Neural cell (in vitro differentiated cells): ENCODE measurements at regions not wholly inside any gene's neighbourhood (a gene's known extent, or its start where the extent isn't known, plus 50 kb on each side); places are given as distances from the start of the nearest gene placed in this dataset.

Source experiments
- TAF1 ChIP-seq: IDR thresholded peaks from 2 replicates; pipeline ENCODE4 v1.6.1; 2012; ENCODE audit warnings: low read depth
- TF ChIP-seq, protein P1 (sequence below): fragments of 450-650 bp; IDR thresholded peaks from 2 replicates; pipeline ENCODE4 v1.5.1; 2014; ENCODE audit warnings: antibody characterized with exemption, mild to moderate bottlenecking, moderate library complexity; ENCODE audit not compliant: poor library complexity, severe bottlenecking

GRCh38 chr1:194466706-194467105 is 1280.3 kb upstream of the B3GALT2 start:
- TF ChIP-seq, protein P1, sequence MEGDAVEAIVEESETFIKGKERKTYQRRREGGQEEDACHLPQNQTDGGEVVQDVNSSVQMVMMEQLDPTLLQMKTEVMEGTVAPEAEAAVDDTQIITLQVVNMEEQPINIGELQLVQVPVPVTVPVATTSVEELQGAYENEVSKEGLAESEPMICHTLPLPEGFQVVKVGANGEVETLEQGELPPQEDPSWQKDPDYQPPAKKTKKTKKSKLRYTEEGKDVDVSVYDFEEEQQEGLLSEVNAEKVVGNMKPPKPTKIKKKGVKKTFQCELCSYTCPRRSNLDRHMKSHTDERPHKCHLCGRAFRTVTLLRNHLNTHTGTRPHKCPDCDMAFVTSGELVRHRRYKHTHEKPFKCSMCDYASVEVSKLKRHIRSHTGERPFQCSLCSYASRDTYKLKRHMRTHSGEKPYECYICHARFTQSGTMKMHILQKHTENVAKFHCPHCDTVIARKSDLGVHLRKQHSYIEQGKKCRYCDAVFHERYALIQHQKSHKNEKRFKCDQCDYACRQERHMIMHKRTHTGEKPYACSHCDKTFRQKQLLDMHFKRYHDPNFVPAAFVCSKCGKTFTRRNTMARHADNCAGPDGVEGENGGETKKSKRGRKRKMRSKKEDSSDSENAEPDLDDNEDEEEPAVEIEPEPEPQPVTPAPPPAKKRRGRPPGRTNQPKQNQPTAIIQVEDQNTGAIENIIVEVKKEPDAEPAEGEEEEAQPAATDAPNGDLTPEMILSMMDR = peak; percentile 12
- no peak for TF ChIP-seq TAF1
